Esophagus mucosa (tissue), 1 donor: ENCODE measurements at regions not wholly inside any gene's neighbourhood (a gene's known extent, or its start where the extent isn't known, plus 50 kb on each side); places are given as distances from the start of the nearest gene placed in this dataset.
"Not testable (repeated sequence)": the region's sequence is repeated elsewhere in the genome, so short reads cannot be mapped to it uniquely, and the experiment has no call there.

ENCODE experiments used
- ATAC-seq: fragments of 200-7000 bp; cut with Tn5 transposase; one replicate; pipeline ENCODE4 v1.9.1; 2020
- donor health status: DM: yes; HTN: yes; CAD: no.

DNA sequence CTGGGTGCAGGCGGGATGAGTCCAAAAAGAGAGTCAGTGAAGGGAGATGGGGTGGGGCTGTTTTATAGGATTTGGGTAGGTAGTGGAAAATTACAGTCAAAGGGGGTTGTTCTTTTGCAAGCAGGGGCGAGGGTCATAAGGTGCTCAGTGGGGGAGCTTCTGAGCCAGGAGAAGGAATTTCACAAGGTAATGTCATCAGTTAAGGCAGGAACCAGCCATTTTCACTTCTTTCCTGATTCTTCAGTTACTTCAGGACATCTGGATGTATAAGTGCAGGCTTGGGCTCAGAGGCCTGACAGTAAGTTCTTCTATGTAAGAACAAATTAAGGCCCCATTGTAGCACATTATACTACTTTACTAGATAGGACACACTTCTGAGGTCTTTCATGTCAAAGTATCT lies 231.2 kb upstream of the NRXN1 start:
- ATAC-seq = not testable (repeated sequence)

DNA sequence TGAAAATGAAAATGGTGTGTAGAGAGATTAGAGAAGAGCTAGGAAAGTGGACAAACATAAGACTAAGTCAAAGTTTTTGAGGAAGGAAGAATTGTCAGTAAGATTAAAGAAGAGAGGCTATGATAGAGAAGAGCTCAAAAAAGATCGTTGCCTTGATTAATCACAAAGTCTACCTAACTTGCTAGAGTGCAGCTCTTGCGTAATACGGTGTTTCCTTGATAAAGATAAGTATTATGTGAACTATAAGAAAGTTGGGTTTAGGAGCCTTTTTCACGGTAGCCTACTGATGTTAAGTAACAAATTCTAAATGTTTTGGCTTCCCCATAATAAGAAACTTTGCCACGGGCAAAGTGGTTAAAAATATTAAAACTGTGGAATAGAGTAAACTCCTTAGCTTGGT lies 226.4 kb upstream of the NRXN1 start:
- no peak for ATAC-seq

DNA sequence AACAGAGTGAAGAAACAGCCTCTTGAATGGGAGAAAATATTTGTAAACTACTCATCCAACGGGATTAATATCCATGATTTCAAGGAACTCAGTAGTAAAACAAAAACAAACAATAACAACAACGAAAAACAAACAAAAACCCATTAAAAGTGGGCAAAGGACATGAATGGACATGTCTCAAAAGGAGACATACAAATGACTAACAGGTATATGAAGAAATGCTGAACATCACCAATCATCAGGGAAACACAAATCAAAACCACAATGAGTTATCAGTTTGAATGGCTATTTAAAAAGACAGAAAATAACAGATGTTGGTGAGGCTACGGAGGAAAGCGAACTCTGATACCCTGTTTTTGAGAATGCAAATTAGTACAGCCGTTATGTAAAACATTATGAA lies 224.8 kb upstream of the NRXN1 start:
- no peak for ATAC-seq

DNA sequence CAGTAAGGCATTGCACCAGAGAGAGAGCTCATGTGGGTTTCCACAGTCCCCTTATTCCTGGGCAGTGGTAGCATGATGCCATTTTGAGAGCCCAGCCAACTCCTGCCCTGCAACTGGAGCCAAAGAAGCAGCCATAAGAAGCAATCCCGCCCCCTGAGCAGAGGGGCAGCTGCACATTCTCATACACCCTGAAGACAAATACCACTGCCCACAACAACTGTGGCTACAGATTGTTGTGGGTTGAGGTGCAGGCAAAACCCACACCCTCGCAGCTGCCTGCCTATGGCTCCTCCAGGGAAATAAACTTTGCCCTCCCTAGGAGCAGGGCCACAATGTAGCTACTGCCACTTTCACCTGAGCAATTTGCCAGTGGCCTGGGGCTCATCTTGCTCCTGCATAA lies 219.4 kb upstream of the NRXN1 start:
- ATAC-seq = no peak

DNA sequence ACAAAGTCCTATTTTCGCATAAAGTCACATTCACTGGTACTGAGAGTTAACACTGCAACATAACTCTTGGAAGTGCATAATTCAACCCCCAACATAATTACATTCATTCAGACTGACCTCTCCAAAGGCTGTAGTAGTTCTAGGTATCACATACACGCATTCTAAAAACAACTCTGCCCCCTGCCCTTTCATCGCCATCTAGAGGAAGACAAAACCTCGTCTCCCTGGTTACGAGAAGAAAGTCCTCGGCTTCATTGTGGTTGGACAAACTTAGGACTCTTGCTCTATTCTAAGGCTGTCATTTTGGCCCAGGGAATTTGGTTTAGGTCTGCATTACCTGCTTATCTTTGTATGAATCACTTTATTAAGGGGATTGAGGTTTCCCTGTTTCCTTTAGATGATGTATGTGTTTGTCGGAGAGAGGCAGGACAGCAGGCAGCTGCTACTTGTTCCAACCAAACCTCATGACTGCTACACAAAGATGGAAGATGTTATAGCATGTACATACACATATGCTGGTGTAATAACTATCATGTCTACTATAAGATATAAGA lies 215.4 kb upstream of the NRXN1 start:
- no peak for ATAC-seq

DNA sequence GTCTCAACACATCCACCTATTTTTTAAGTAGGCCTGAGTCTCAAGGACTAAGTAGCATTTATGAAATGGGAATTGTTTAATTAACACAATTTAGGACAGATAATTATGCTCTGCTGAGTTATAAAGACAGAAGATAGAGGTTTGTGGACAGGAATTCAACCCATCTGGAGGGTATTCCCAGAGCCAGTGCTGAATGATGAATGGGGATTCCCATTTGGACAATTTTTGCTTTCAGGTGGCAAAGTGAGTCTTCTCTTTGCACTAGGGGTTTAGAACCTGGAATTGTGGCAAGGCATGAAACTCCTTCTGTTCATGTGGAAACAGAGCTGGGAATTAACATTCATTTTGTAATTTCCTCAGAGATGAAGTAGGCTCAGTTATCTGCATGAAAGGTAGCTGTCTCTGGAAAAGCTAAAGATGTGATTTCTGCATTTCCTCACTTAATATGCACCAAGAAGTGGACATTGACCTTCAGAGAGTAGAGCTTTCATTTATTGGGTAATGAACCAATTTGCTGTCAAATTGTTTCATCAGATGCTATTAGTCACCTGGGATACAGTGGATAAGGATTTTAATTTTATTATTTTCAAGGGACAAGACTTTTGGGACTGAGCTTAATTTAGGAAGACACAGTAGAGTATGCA lies 212.1 kb upstream of the NRXN1 start:
- ATAC-seq = no peak

DNA sequence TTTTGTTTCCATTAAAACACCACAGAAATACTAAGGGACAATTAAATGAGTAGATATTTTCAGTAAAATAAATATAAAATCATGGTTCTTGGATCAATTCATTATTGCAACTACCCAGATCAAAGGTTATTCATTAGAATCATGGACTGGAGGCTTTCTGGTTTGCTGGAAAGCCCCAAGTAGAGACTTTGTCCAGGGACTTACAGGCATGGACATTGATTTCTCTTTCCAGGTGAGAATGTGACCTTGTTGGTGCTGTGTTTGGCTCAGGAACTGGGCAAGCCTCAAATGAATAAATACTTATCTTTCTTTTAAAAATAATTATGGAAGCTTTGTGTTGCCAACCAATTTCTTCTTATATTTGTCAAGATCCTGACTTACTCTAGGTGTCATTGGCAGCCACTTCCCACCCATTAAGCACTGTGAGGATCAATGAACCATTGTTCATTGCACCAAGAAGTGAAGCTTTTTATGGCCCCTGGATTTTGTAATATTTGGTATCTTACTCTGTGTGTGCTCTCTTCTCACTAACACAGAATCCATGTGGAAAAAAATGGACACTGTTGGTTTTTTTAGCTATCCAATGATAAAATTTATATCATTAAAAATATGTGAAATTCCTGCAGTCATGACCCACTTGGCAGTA lies 205.8 kb upstream of the NRXN1 start:
- no peak for ATAC-seq

DNA sequence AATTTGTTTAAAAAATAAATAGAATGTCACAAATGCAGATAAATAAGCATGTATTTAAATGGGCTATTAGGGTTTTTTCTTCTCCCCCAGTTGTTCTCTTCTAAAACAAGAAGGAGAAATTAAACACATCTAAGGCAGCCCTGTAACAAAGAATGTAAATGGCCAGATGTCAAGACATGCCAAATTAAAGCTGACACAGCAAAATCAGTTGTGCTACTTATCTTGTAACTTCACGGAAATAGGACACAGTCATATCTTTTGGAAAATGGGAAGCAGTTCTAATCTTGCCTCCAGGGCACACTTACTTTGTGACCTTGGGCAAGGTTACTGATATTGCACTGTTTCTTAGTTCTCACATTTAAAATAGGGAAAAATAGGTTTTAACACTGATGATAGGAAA lies 200.1 kb upstream of the NRXN1 start:
- no peak for ATAC-seq

DNA sequence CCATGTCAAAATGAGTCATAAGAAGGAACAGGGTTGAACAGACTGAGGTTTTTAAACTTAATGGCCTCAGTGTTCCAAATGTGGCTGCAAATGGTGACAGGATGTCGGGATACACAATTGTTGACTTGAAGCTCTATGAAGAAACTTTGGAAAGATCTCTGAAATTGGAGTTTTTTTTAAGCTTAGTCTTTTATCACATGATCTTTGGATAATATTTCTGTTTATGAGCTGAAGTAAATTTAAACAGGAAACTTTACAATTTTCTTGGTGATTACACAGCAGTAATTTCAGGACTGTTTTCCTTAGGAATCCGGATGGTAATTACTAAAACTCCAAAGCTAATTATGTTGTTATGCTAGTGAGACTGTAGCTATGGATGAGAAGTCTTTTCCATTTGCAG lies 199.1 kb upstream of the NRXN1 start:
- ATAC-seq = no peak

DNA sequence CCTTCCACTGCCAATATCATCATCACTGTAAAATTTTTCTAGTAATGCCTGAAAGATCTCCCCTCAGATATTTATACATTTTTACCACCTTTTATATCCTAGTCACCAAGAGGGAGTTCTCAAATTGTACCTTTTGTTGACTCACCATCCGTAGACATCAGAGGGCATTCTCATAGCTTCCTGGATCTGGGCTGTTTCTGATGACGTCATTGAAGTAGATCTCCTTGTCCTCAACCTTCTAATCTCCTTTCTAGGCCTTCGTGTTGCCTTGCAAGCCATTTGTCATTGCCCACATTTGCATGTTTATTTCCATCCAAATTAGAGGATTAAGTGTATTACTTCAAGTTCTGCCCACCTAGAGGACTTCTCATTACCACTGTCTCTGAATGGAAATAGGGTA lies 193.4 kb upstream of the NRXN1 start:
- no peak for ATAC-seq

DNA sequence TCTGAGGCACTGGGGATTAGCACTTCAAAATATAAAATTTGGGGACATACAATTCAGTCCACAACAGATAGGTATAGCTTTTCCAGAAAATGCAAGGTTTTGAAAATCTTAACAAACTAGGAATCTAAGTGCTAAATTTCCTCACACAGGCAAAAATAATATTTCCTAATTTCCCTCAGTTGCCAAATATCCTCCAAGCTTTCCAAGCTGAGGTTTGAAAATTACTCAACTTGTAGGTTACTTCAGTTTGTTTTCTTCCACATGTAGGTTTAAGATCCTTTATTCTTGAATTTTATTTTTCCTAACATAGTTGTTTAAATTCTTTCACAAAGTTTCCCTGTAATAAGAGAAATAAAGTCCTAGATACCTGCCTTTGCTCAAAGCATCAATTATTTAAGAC lies 192.9 kb upstream of the NRXN1 start:
- no peak for ATAC-seq

DNA sequence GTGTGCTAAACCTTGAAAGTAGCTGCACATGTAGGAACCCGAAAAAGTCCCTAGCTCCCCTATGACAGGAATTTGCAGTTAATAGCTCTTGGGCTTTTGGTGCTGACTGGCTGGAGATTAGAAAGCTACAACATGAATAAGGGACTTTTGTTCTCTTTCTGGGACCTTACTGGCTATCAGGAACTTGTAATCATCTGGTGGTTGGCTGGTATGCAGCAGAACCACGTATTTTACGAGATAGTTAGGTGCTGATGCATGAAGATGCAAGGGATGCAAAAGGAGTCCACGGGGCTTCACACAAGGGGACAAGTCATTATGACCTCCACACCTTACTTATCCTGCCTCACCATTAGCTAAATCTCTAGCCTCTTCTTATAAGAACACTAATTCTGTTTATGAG lies 190.2 kb upstream of the NRXN1 start:
- ATAC-seq = no peak

DNA sequence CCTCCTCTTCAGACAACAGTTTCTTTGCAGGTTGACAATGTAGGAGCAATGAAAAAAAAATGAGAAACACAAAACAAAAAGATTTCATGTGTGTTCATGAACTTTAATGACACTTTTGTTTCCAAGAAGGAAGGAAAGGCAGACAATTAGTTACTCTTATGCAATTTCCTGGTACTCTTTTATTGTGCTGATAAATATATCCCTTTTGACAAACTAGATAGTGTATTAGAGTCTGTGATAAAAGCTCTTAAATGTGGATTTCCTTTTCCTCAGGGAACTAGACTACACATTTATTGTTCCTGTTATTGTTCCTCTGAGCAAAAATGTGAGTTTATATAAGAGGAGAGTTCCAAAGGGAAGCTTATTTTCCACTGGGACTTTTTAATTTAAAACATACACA lies 188.7 kb upstream of the NRXN1 start:
- no peak for ATAC-seq

DNA sequence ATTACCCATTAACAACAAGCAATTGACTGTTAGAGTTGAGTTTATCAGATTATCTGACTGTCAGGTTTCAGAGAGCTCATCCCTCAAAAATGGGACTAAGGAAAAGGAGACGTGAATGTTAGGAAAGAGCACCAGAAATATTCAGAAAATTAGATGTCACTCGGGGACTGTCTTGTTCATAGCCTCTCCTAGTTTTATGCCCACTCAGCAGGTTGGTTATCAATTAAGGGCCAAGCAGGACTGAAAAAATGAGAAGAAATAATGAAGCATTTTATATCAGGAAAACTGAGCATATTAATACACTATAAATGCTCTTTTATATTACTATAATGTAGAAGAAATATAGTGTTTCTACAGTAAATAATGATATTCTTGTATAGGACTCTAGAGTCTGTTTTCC lies 188.1 kb upstream of the NRXN1 start:
- no peak for ATAC-seq

DNA sequence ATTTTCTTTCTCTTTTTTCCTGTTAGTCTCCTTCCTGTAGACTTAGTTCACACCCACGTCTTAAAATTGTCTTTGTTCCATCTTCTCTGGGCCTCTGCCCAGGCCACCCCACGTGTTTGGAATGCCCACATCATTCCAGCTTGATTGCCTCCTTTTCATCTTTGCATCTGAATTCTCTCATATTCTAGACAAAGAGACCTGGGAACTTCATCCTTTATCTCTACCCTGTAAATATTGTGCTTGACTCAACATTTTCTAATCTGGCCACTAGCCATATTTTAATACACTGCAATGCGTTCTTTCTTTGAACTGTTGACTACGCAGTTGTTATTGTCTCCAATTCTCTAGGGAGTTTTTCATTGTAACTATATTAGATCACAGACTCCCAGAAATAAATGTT lies 187.5 kb upstream of the NRXN1 start:
- ATAC-seq = no peak

DNA sequence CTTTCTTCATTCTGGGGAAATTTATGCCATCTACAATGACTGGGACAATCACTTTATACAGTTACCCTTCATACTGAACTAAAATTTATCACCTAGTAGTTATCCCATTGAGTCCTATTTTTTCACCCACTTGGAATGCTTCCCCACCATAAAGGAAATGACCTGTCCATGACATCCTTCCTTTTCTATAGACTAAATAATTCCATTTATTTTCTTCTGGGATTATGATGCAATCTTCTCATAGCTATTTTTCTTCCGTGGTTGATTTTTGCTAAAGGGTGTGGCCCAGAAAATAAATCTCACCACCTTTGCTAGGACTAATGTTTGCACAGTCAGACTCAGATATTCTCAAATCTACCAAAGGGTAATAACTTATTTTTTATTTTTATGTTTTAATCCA lies 186.1 kb upstream of the NRXN1 start:
- no peak for ATAC-seq

DNA sequence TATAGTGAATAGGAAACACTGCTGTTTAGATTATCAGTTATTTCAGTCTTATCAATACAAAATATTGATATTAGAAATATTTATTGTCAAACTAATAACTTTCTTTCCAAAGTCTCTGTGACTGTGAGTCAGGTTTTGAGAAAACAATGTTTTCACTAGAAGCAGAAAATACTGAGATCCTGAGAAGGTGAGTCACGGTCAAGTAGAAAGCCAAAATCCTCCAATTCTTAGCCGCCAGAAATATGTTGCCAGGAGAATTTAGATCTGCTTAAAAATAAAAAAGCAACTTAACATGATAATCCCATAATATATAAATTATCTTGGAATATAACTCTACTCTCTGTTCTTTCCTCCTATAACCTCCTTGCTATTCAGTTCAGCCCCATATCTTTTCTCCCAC lies 181.9 kb upstream of the NRXN1 start:
- ATAC-seq = no peak

DNA sequence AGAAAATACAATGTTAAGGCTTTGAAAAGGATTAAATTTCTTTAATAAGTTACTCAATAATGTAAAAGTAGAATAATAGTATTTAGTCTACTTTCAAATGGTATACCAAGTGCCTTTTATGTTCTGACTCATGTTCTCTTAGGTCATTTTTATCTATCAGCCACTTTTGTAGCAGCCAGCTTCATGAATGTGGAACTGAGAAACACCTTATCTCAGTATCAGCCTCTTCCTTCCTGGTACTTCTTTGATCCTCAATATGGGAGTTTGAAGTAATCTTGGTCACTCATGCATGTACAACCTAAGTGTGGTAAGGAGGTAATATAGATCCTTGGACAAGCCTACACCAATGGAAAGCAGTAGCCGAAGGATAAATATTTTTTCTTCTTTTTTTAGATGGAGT lies 180.4 kb upstream of the NRXN1 start:
- no peak for ATAC-seq

DNA sequence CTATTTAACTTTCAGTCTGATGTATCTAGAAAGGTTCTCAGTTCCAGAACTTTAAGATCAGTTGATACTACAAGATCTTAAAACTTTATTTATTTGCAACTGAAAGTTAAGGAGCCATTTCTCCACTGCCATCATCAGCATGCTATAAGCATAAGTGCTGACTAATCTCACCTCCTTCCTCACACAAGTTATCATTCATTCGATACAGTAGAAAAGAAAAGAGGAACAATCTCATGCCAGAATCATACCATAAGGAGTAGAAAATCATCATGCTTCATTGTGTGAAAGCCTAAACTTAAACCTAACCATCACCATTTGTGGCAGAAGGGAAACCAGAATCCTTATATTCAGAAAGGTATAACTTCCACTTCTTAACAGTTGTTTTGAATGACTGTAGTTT lies 176.6 kb upstream of the NRXN1 start:
- ATAC-seq = no peak

DNA sequence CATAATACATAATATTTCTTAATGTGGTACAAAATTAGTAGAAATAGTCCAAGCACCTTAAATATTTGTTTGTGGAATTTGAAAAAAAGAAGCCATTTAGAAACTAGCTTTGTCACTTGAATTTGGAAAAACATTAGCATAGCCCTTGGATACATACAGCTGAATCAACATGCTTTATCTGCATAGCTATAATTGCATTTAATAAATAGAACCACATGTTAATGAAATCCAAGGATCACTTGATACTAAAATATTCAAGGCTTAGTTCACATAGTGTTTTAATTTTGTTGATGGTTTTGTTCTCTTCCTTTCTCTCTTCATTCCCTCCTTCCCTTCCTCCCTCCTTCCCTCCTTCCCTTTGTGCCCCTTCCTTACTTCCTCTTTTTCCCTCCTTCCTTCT lies 169.4 kb upstream of the NRXN1 start:
- no peak for ATAC-seq

DNA sequence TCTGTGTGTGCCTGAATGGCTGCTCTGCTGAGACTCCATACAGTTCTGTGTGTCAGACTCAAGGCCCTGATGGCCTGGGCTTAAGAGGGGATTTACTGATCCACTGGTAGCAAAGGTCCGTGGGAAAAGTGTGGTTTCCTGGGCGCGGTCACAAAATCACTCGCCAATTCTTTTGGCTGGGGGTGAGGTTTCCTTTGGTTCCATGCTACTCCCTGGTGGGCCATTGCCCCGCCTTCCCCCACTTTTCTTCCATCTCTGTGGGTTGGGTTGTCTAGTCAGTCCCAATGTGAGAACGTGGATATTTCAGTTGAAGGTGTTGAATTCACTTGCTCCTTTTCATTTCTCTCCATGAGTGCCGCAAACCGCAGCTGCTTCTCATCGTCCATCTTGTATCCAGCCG lies 162.7 kb upstream of the NRXN1 start:
- ATAC-seq = no peak

DNA sequence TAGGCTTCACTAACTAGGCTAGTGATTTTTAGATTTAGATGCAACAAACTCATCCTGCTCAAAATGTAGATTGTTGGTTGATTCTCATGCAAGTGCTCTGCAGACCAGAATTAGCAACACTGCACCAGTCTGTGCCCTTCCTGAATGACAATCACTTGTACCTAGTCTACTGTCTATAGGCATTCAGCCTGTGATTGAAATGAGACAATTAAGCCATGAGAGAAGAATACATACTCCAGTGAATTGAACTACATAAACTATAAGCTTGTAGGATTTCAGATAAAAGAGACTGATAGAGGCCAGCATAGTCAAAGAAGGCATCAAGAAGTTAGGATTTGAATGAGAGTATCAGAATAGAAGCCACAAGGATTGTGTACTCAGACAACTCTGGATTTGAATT lies 138.3 kb upstream of the NRXN1 start:
- no peak for ATAC-seq

DNA sequence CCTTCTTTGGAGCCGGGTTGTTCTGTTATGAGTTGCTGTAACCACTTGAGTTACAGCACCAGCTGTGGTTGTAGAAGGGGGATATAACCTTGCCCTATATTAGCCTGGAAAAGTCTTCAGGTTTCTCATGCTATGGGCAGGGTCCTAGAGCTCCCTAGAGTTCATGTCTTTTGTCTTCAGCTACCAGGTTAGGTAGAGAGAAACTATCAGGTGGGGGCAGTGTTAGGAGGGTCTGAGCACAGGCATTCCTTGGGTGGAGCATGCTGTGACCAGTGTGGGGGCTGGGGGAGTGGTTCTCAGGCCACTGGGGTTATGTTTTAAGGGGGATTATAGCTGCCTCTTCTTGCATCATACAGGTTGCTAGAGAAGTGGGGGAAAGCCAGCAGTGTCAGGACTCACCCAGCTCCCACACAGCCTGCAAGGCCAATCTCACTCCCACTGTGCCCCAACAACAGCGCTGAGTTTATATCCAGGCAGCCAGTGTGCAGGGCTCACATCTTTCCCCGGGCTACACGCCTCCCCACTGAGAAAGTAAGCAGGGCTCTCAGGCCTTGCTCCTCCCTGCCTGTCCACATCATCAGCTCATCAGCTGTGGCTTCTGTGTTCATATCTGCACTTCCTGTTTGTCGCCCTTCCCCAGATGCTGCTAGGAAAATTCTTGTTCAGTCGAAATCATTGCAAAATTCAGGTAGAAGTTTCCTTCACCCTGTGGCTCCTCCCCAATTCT lies 133.8 kb upstream of the NRXN1 start:
- no peak for ATAC-seq

DNA sequence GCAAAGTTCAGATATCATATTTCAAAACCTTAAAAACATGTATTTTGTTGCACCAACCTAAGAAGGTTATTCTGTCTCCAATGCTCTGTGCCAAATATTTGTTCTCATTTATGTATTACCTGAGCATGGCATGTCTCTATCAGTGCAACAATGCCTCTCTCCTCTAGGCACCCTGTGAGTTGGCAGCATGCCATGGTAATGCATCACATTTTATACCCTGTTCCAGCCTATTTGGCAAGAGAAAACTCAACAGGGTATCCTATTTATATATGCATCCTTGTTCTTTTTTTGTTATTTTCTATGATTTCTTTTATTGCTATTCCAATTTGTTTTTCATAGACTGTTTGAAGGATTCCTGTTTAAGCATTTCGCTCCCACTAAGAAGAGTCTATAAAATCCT lies 126.3 kb upstream of the NRXN1 start:
- no peak for ATAC-seq
